ENCODE measurements at regions not wholly inside any gene's neighbourhood (a gene's known extent, or its start where the extent isn't known, plus 50 kb on each side); places are given as distances from the start of the nearest gene placed in this dataset.
"Not testable (repeated sequence)": the region's sequence is repeated elsewhere in the genome, so short reads cannot be mapped to it uniquely, and the experiment has no call there.

- no peak for DNase-seq (ENCODE audit: low read depth)
- no peak for TF ChIP-seq CTCF (IDR thresholded peaks at IDR 0.05; ENCODE audit: insufficient read depth, low read length)
- H3K4me3 ChIP-seq (ENCODE audit: low read depth, low read length), result no peak overlapping the region
Measured at GRCh38 chrX:120725874-120726273, 96.0 kb upstream of the C1GALT1C1 start.

GRCh38 chrX:120719622-120720021 lies 89.8 kb upstream of the C1GALT1C1 start:
- DNase-seq (ENCODE audit: low read depth), result no peak
- H3K4me3 ChIP-seq (ENCODE audit: low read depth, low read length), result no peak overlapping the region
- TF ChIP-seq CTCF (IDR thresholded peaks at IDR 0.05; ENCODE audit: insufficient read depth, low read length), result no peak

- H3K4me3 ChIP-seq (ENCODE audit: low read depth, low read length), result no peak overlapping the region
- no peak for DNase-seq (ENCODE audit: low read depth)
- TF ChIP-seq CTCF (IDR thresholded peaks at IDR 0.05; ENCODE audit: insufficient read depth, low read length), result no peak
Measured at GRCh38 chrX:120718969-120719368, 89.1 kb upstream of the C1GALT1C1 start.

GRCh38 chrX:120702337-120702736 lies 72.5 kb upstream of the C1GALT1C1 start:
- not testable (repeated sequence) for H3K4me3 ChIP-seq (ENCODE audit: low read depth, low read length); DNase-seq (ENCODE audit: low read depth)

GRCh38 chrX:120697053-120697452 lies 67.2 kb upstream of the C1GALT1C1 start:
- DNase-seq (ENCODE audit: low read depth), result no peak
- no peak overlapping the region for H3K4me3 ChIP-seq (ENCODE audit: low read depth, low read length)
- TF ChIP-seq CTCF (IDR thresholded peaks at IDR 0.05; ENCODE audit: insufficient read depth, low read length), result no peak

GRCh38 chrX:120692319-120692718 lies 62.5 kb upstream of the C1GALT1C1 start:
- no peak overlapping the region for H3K4me3 ChIP-seq (ENCODE audit: low read depth, low read length)
- no peak for DNase-seq (ENCODE audit: low read depth)
- TF ChIP-seq CTCF (IDR thresholded peaks at IDR 0.05; ENCODE audit: insufficient read depth, low read length), result no peak

- no peak for TF ChIP-seq CTCF (IDR thresholded peaks at IDR 0.05; ENCODE audit: insufficient read depth, low read length)
- DNase-seq (ENCODE audit: low read depth), result no peak
- no peak overlapping the region for H3K4me3 ChIP-seq (ENCODE audit: low read depth, low read length)
Measured at GRCh38 chrX:120690941-120691340, 61.1 kb upstream of the C1GALT1C1 start.
